GM12873 (cell line): ENCODE measurements at regions not wholly inside any gene's neighbourhood (a gene's known extent, or its start where the extent isn't known, plus 50 kb on each side); places are given as distances from the start of the nearest gene placed in this dataset.

ENCODE experiments used
- CTCF ChIP-seq: IDR thresholded peaks from 2 replicates; pipeline ENCODE4 v1.5.1; 2012; ENCODE audit warnings: low read depth, mild to moderate bottlenecking, moderate library complexity, low read length, control low read depth; ENCODE audit not compliant: insufficient read depth; ENCODE audit errors: missing control alignments

GRCh38 chr17:77814091-77814772 lies 144.3 kb upstream of the TNRC6C start:
- TF ChIP-seq CTCF, result no peak

- TF ChIP-seq CTCF, result no peak
Measured at GRCh38 chr17:77815127-77815905, 143.2 kb upstream of the TNRC6C start.

- TF ChIP-seq CTCF, result no peak
Measured at GRCh38 chr17:77817953-77818352, 140.6 kb upstream of the TNRC6C start.

GRCh38 chr17:77819497-77819896 lies 139.0 kb upstream of the TNRC6C start:
- no peak for TF ChIP-seq CTCF

GRCh38 chr17:77821114-77821513 lies 137.4 kb upstream of the TNRC6C start:
- peak; percentile 33 for TF ChIP-seq CTCF

- TF ChIP-seq CTCF, result no peak
Measured at GRCh38 chr17:77822302-77823030, 136.0 kb upstream of the TNRC6C start.
